ENCODE measurements at regions not wholly inside any gene's neighbourhood (a gene's known extent, or its start where the extent isn't known, plus 50 kb on each side); places are given as distances from the start of the nearest gene placed in this dataset.

DNA sequence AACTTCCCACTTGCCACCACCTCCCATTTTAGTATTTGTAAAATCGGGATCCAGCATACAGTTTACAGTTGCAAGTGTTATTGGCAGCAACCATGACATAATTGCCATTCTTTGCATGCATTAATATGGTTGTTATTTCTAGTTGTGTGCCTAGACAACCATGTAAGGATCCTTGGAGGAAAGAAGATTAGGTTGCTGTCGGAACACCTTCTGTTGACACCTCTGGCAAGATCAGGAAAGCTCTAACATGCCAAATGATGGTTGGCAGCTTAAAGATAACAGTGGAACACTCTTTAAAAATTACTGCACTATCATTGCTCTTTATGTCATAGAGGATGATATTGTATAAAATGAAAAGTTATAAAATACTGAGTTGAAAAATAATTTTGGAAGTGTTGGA is 313.5 kb upstream of the RARB start:
- TF ChIP-seq, protein P1, sequence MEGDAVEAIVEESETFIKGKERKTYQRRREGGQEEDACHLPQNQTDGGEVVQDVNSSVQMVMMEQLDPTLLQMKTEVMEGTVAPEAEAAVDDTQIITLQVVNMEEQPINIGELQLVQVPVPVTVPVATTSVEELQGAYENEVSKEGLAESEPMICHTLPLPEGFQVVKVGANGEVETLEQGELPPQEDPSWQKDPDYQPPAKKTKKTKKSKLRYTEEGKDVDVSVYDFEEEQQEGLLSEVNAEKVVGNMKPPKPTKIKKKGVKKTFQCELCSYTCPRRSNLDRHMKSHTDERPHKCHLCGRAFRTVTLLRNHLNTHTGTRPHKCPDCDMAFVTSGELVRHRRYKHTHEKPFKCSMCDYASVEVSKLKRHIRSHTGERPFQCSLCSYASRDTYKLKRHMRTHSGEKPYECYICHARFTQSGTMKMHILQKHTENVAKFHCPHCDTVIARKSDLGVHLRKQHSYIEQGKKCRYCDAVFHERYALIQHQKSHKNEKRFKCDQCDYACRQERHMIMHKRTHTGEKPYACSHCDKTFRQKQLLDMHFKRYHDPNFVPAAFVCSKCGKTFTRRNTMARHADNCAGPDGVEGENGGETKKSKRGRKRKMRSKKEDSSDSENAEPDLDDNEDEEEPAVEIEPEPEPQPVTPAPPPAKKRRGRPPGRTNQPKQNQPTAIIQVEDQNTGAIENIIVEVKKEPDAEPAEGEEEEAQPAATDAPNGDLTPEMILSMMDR (IDR thresholded peaks at IDR 0.05), result no peak
- TF ChIP-seq POLR2A (IDR thresholded peaks at IDR 0.05), result no peak

Measured in right lobe of liver (tissue), 4 donors.